ENCODE measurements at regions not wholly inside any gene's neighbourhood (a gene's known extent, or its start where the extent isn't known, plus 50 kb on each side); places are given as distances from the start of the nearest gene placed in this dataset.

GRCh38 chr2:217099561-217099960 lies 239.7 kb upstream of the TNP1 start:
- TF ChIP-seq POLR2A (IDR thresholded peaks at IDR 0.05): no peak
- TF ChIP-seq CTCF (IDR thresholded peaks at IDR 0.05): no peak
